Panc1 (cell line): ENCODE measurements at regions not wholly inside any gene's neighbourhood (a gene's known extent, or its start where the extent isn't known, plus 50 kb on each side); places are given as distances from the start of the nearest gene placed in this dataset.

ENCODE experiments used
- ATAC-seq: fragments of 200-7000 bp; cut with Tn5 transposase; 2 replicates; pipeline ENCODE4 v1.9.1; 2020; ENCODE audit warnings: mild to moderate bottlenecking, moderate library complexity
- BruUV-seq: library from RNA; stranded (reverse); fragments of 400-500 nt; replicated peaks from 2 replicates; lab custom pipeline; 2021; lab: Mats Ljungman, UMichigan
- CTCF ChIA-PET: fragments of 300-600 bp; sonication (Branson Sonifier 250); formaldehyde crosslinking; loops from one replicate; lab custom pipeline; 2022; ENCODE audit warnings: antibody characterized with exemption; lab: Charles Lee
- POLR2A ChIA-PET: fragments of 300-600 bp; sonication (Branson Sonifier 250); formaldehyde crosslinking; loops from one replicate; lab custom pipeline; 2022; ENCODE audit warnings: antibody characterized with exemption; lab: Charles Lee
- DNase-seq: peaks from one replicate; pipeline ENCODE4 v3.0.0-alpha.2; 2010; ENCODE audit warnings: low read depth, low spot score
- H3K27ac ChIP-seq: 2 replicates; pipeline ENCODE4 v1.5.1; 2011; ENCODE audit warnings: mild to moderate bottlenecking, low read length, inconsistent platforms
- H3K27me3 ChIP-seq: fragments of 200-500 bp; sonication (Bioruptor generic); 2 replicates; pipeline ENCODE4 v1.6.0; 2014; ENCODE audit warnings: low read length, inconsistent platforms; ENCODE audit not compliant: control insufficient read depth, insufficient read depth
- H3K36me3 ChIP-seq: fragments of 200-500 bp; sonication (Bioruptor generic); 2 replicates; pipeline ENCODE4 v1.5.1; 2014; ENCODE audit warnings: inconsistent platforms, mild to moderate bottlenecking, low read length, moderate library complexity; ENCODE audit not compliant: control insufficient read depth, insufficient read depth
- H3K4me1 ChIP-seq: 2 replicates; pipeline ENCODE4 v1.5.1; 2011; ENCODE audit warnings: inconsistent platforms, mild to moderate bottlenecking, low read length, moderate library complexity; ENCODE audit not compliant: control insufficient read depth, insufficient read depth
- H3K4me3 ChIP-seq, 2 experiments: 2 replicates each; pipeline ENCODE4 v1.5.1; 2011 to 2012; ENCODE audit warnings: low read depth in 2 of 2, low read length in 2 of 2, mild to moderate bottlenecking in 2 of 2, inconsistent platforms in 1 of 2, moderate library complexity in 1 of 2
- H3K9me3 ChIP-seq: fragments of 200-500 bp; sonication (Bioruptor generic); 2 replicates; pipeline ENCODE4 v1.5.1; 2014; ENCODE audit warnings: low read depth, mild to moderate bottlenecking, inconsistent platforms, low read length, moderate library complexity; ENCODE audit not compliant: control insufficient read depth, insufficient read depth
- POLR2AphosphoS5 ChIP-seq: IDR thresholded peaks from 2 replicates; pipeline ENCODE4 v1.6.1; 2012; ENCODE audit warnings: mild to moderate bottlenecking, low read depth, low read length, moderate library complexity
- SIN3A ChIP-seq: IDR thresholded peaks from 2 replicates; pipeline ENCODE4 v1.6.1; 2012; ENCODE audit warnings: low read depth, mild to moderate bottlenecking, low read length, moderate library complexity, borderline replicate concordance; ENCODE audit not compliant: insufficient read depth
- TCF7L2 ChIP-seq: IDR thresholded peaks from 2 replicates; pipeline ENCODE4 v1.6.1; 2011; ENCODE audit warnings: mild to moderate bottlenecking, low read depth, low read length, inconsistent platforms
- in situ Hi-C: cut with HindIII; loops from 2 replicates; pipeline ENCODE4 v1.10.0; 2016; ENCODE audit warnings: low sequenced_read_pairs, low pct_unique_long_range_greater_than_20kb
- intact Hi-C: fragments of 100-400 bp; cut with micrococcal nuclease; formaldehyde crosslinking; loops from one replicate; pipeline ENCODE4 v1.10.0; 2022; ENCODE audit not compliant: unreplicated experiment
- TF ChIP-seq, protein P1 (sequence below), 2 experiments: IDR thresholded peaks; 2 replicates each; pipeline ENCODE4 v1.6.1; 2011 to 2012; ENCODE audit warnings: low read depth in 2 of 2, control low read depth in 1 of 2, low read length in 1 of 2, mild to moderate bottlenecking in 1 of 2, moderate library complexity in 1 of 2; ENCODE audit not compliant: insufficient read depth in 1 of 2
- TF ChIP-seq, protein P2 (sequence below): fragments of 450-650 bp; IDR thresholded peaks from 2 replicates; pipeline ENCODE4 v1.5.1; 2017; ENCODE audit warnings: mild to moderate bottlenecking

DNA sequence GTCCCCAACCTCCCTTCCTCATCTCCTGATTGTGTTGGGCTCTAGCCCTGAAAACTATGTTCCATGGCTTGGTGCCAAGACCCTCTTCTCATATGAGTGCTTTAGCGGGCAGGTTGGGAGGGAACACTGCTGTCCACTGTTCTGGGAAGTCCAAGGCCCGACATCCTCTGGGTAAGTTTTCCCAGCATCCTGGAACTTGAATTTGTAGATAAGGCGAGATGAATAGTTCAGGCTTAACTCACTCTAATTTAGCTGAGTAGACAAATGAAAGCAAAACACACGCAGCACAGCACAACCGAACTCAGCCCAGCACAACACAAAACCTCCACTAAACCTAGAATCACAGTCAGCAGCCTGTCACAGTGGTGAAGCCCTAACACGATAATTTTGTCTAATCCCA, 95.3 kb upstream of the SLC28A3 start:
- TF ChIP-seq POLR2AphosphoS5 (no peak), TCF7L2 (no peak), SIN3A (no peak)
- TF ChIP-seq, protein P1, sequence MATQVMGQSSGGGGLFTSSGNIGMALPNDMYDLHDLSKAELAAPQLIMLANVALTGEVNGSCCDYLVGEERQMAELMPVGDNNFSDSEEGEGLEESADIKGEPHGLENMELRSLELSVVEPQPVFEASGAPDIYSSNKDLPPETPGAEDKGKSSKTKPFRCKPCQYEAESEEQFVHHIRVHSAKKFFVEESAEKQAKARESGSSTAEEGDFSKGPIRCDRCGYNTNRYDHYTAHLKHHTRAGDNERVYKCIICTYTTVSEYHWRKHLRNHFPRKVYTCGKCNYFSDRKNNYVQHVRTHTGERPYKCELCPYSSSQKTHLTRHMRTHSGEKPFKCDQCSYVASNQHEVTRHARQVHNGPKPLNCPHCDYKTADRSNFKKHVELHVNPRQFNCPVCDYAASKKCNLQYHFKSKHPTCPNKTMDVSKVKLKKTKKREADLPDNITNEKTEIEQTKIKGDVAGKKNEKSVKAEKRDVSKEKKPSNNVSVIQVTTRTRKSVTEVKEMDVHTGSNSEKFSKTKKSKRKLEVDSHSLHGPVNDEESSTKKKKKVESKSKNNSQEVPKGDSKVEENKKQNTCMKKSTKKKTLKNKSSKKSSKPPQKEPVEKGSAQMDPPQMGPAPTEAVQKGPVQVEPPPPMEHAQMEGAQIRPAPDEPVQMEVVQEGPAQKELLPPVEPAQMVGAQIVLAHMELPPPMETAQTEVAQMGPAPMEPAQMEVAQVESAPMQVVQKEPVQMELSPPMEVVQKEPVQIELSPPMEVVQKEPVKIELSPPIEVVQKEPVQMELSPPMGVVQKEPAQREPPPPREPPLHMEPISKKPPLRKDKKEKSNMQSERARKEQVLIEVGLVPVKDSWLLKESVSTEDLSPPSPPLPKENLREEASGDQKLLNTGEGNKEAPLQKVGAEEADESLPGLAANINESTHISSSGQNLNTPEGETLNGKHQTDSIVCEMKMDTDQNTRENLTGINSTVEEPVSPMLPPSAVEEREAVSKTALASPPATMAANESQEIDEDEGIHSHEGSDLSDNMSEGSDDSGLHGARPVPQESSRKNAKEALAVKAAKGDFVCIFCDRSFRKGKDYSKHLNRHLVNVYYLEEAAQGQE (IDR thresholded peaks at IDR 0.05; ENCODE audit: insufficient read depth in 1 of 2, low read depth in 2 of 2, low read length in 1 of 2), result no peak
- TF ChIP-seq, protein P2, sequence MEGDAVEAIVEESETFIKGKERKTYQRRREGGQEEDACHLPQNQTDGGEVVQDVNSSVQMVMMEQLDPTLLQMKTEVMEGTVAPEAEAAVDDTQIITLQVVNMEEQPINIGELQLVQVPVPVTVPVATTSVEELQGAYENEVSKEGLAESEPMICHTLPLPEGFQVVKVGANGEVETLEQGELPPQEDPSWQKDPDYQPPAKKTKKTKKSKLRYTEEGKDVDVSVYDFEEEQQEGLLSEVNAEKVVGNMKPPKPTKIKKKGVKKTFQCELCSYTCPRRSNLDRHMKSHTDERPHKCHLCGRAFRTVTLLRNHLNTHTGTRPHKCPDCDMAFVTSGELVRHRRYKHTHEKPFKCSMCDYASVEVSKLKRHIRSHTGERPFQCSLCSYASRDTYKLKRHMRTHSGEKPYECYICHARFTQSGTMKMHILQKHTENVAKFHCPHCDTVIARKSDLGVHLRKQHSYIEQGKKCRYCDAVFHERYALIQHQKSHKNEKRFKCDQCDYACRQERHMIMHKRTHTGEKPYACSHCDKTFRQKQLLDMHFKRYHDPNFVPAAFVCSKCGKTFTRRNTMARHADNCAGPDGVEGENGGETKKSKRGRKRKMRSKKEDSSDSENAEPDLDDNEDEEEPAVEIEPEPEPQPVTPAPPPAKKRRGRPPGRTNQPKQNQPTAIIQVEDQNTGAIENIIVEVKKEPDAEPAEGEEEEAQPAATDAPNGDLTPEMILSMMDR, result no peak
- no peak for ATAC-seq
- Histone ChIP-seq H3K4me3 (no peak overlapping the region), H3K27me3 (no peaks in the 10 kb centered on the region), H3K36me3 (no peaks in the 10 kb centered on the region), H3K27ac (no peak overlapping the region), H3K9me3 (no peaks in the 10 kb centered on the region), H3K4me1 (no peaks in the 10 kb centered on the region)
- in situ Hi-C loops (no loop called here), intact Hi-C loops (no loop called here)
- ChIA-PET POLR2A (no interaction called here), CTCF (no interaction called here)
- DNase-seq, result no peak
- no TSS peak for BruUV-seq

DNA sequence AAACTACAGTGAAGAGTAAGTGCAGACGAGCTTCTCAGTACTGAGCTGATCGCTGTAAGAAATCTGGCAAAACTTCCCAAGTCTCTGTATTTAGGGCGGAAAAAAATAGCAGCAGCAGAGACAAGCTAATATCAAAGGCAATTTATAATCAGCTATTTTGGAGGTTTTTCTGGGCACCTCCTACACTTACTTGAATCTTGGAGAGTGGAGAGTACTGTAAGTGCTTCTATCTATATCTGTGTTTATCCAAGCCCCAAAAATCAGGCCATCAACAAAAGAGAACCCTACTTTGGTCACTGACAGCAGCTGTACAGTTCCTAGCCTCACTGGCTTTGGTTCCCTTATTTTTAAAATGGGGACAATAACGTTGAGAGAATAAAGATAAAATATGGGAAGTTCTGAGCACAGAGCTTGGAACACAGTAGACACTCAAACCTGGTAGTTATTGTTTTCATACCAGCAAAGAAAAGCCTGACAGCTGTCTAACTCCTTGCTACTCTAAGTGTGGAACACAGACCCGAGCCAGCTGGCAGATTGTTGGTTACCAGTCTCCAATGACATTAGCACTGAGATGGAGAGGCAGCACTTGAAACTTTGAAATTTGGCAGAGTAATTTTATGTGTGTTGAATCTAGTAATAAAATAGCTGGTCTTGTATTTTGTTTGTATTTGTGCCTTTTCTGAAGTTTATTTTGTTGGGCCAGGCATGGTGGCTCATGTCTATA, 96.0 kb upstream of the SLC28A3 start:
- H3K27me3 ChIP-seq, result no peaks in the 10 kb centered on the region
- intact Hi-C loops (no loop called here), in situ Hi-C loops (no loop called here)
- no peak overlapping the region for H3K4me3 ChIP-seq
- no peak for TF ChIP-seq POLR2AphosphoS5
- TF ChIP-seq, protein P1 (IDR thresholded peaks at IDR 0.05; ENCODE audit: insufficient read depth in 1 of 2, low read depth in 2 of 2, low read length in 1 of 2), result no peak
- TF ChIP-seq, protein P2, result no peak
- no peak for TF ChIP-seq TCF7L2
- TF ChIP-seq SIN3A, result no peak
- no peak overlapping the region for H3K27ac ChIP-seq
- CTCF ChIA-PET, result interaction anchor here (0.6 kb wide), 1 partner anchor 37 kb away, joined by 4 read pairs; no protein-coding TSS in a partner anchor
- ATAC-seq, result no peak
- no peaks in the 10 kb centered on the region for H3K9me3 ChIP-seq
- no peaks in the 10 kb centered on the region for H3K4me1 ChIP-seq
- no TSS peak for BruUV-seq
- POLR2A ChIA-PET, result no interaction called here
- H3K36me3 ChIP-seq, result no peaks in the 10 kb centered on the region
- no peak for DNase-seq
